Kidney (tissue), 13 donors: ENCODE measurements at regions not wholly inside any gene's neighbourhood (a gene's known extent, or its start where the extent isn't known, plus 50 kb on each side); places are given as distances from the start of the nearest gene placed in this dataset.
A peak's percentile ranks its signal among the peaks of the same experiment; 100 is the strongest.

ENCODE experiments used
- DNase-seq, 5 donors: peaks; one replicate each; pipeline ENCODE4 v3.0.0-alpha.2; 2013 to 2020
- FAIRE-seq: peaks from 2 replicates; lab custom pipeline; 2012; peaks lifted over from hg19 to GRCh38; lab: Jason Lieb, UNC
- H3K27ac ChIP-seq, 2 donors: one replicate each; pipeline ENCODE4 v1.7.0; 2013; ENCODE audit warnings: low read depth in 2 of 2, low read length in 2 of 2, inconsistent platforms in 1 of 2
- H3K27me3 ChIP-seq: one replicate; pipeline ENCODE4 v1.7.1; 2013; ENCODE audit warnings: low read length, inconsistent platforms; ENCODE audit not compliant: control insufficient read depth, insufficient read depth
- H3K36me3 ChIP-seq, 3 donors: one replicate each; pipeline versions ENCODE4 v1.7.0 to v1.7.1; 2013; ENCODE audit warnings: low read length in 3 of 3, control low read depth in 1 of 3, inconsistent platforms in 1 of 3; ENCODE audit not compliant: insufficient read depth in 3 of 3, control insufficient read depth in 2 of 3
- H3K4me1 ChIP-seq, 3 donors: one replicate each; pipeline versions ENCODE4 v1.7.0 to v1.7.1; 2013; ENCODE audit warnings: low read length in 3 of 3, inconsistent platforms in 1 of 3, low read depth in 1 of 3; ENCODE audit not compliant: control insufficient read depth in 2 of 3, insufficient read depth in 2 of 3
- H3K4me3 ChIP-seq, 3 donors: one replicate each; pipeline versions ENCODE4 v1.7.0 to v1.8.1; 2013; ENCODE audit warnings: low read length in 3 of 3, control low read depth in 1 of 3, inconsistent platforms in 1 of 3
- H3K9ac ChIP-seq, 3 donors: one replicate each; pipeline versions ENCODE4 v1.7.0 to v1.7.1; 2013; ENCODE audit warnings: low read length in 3 of 3, control low read depth in 1 of 3, inconsistent platforms in 1 of 3
- H3K9me3 ChIP-seq, 3 donors: one replicate each; pipeline versions ENCODE4 v1.7.0 to v1.7.1; 2013; ENCODE audit warnings: low read length in 3 of 3, control low read depth in 1 of 3, inconsistent platforms in 1 of 3; ENCODE audit not compliant: control insufficient read depth in 2 of 3, insufficient read depth in 1 of 3
- CTCF ChIP-seq: IDR thresholded peaks from 3 replicates; pipeline ENCODE4 v1.5.1; 2012; ENCODE audit warnings: mild to moderate bottlenecking, moderate library complexity, borderline replicate concordance; ENCODE audit not compliant: insufficient read depth; ENCODE audit errors: extremely low read depth
- intact Hi-C: fragments of 100-400 bp; cut with DNase I; formaldehyde crosslinking; loops from one replicate; pipeline ENCODE4 v1.11.1; 2022
- donor health status: control.
- donor health status: control.
- donor health status: control.
- donor health status: control.
- donor health status: control.
- donor health status: DM: yes; HTN: yes; CAD: no.
- donor health status: Normal renal cell carcinoma (clear cell type).

GRCh38 chr3:144942093-144942837 is 970.6 kb downstream of the DIPK2A start:
- TF ChIP-seq CTCF, result no peak
- no peak for FAIRE-seq
- H3K27me3 ChIP-seq, result no peaks in the 10 kb centered on the region
- H3K27ac ChIP-seq, result no peak overlapping the region
- intact Hi-C loops, result no loop called here
- no peaks in the 10 kb centered on the region for H3K36me3 ChIP-seq
- H3K4me1 ChIP-seq, result no peaks in the 10 kb centered on the region
- no peaks in the 10 kb centered on the region for H3K9me3 ChIP-seq
- no peak overlapping the region for H3K9ac ChIP-seq
- H3K4me3 ChIP-seq, result no peak overlapping the region
- no peak for DNase-seq

GRCh38 chr3:144942838-144943197 is 971.2 kb downstream of the DIPK2A start:
- intact Hi-C loops, result no loop called here
- H3K4me3 ChIP-seq, result no peak overlapping the region
- no peak for TF ChIP-seq CTCF
- H3K27ac ChIP-seq, result no peak overlapping the region
- no peak for FAIRE-seq
- no peak for DNase-seq
- no peaks in the 10 kb centered on the region for H3K9me3 ChIP-seq
- no peaks in the 10 kb centered on the region for H3K4me1 ChIP-seq
- H3K9ac ChIP-seq, result no peak overlapping the region
- H3K36me3 ChIP-seq, result no peaks in the 10 kb centered on the region
- no peaks in the 10 kb centered on the region for H3K27me3 ChIP-seq

GRCh38 chr3:144947895-144948294 is 976.3 kb downstream of the DIPK2A start:
- Histone ChIP-seq H3K9ac (no peak overlapping the region), H3K9me3 (no peaks in the 10 kb centered on the region), H3K4me3 (no peak overlapping the region), H3K4me1 (no peaks in the 10 kb centered on the region), H3K27ac (no peak overlapping the region), H3K27me3 (no peaks in the 10 kb centered on the region), H3K36me3 (no peaks in the 10 kb centered on the region)
- TF ChIP-seq CTCF, result no peak
- FAIRE-seq (no peak), DNase-seq (no peak)
- intact Hi-C loops, result no loop called here

- intact Hi-C loops, result no loop called here
- FAIRE-seq (no peak), DNase-seq (peak in 2 of 5 donors; percentile 78 to 84)
- Histone ChIP-seq H3K9ac (no peak overlapping the region), H3K9me3 (no peaks in the 10 kb centered on the region), H3K4me1 (no peaks in the 10 kb centered on the region), H3K27me3 (no peaks in the 10 kb centered on the region), H3K36me3 (no peaks in the 10 kb centered on the region), H3K4me3 (no peak overlapping the region), H3K27ac (no peak overlapping the region)
- TF ChIP-seq CTCF, result no peak
Measured at GRCh38 chr3:144948711-144949110, 977.1 kb downstream of the DIPK2A start.
